Neural cell (in vitro differentiated cells): ENCODE measurements at regions not wholly inside any gene's neighbourhood (a gene's known extent, or its start where the extent isn't known, plus 50 kb on each side); places are given as distances from the start of the nearest gene placed in this dataset.

Experiments used
- H2AFZ ChIP-seq: fragments of 200-600, 300-800 bp; sonication (generic), shearing (Covaris generic); 2 replicates; pipeline ENCODE4 v1.6.0; 2014; ENCODE audit warnings: low read depth, mild to moderate bottlenecking, antibody characterized with exemption, low read length, moderate library complexity
- H3F3A ChIP-seq: fragments of 200-600 bp; shearing (Covaris generic); 2 replicates; pipeline ENCODE4 v1.6.1; 2016; ENCODE audit warnings: mild to moderate bottlenecking, moderate library complexity, mixed read lengths, antibody characterized with exemption, low read length; ENCODE audit not compliant: insufficient read depth, poor library complexity, severe bottlenecking
- H3K27ac ChIP-seq: fragments of 200-600, 300-800 bp; sonication (generic), shearing (Covaris generic); 2 replicates; pipeline ENCODE4 v1.5.1; 2014; ENCODE audit warnings: mild to moderate bottlenecking, low read length, moderate library complexity
- H3K27me3 ChIP-seq: fragments of 300-800, 200-600 bp; sonication (generic), shearing (Covaris generic); 2 replicates; pipeline ENCODE4 v1.6.0; 2014; ENCODE audit warnings: mild to moderate bottlenecking, low read depth, low read length, moderate library complexity; ENCODE audit not compliant: insufficient read depth
- H3K36me3 ChIP-seq: fragments of 300-800, 200-600 bp; sonication (generic), shearing (Covaris generic); 2 replicates; pipeline ENCODE4 v1.5.1; 2014; ENCODE audit warnings: mild to moderate bottlenecking, antibody characterized with exemption, low read length, moderate library complexity; ENCODE audit not compliant: insufficient read depth
- H3K4me2 ChIP-seq: fragments of 300-800, 200-600 bp; sonication (generic), shearing (Covaris generic); 2 replicates; pipeline ENCODE4 v1.6.0; 2014; ENCODE audit warnings: mild to moderate bottlenecking, low read length
- H3K4me3 ChIP-seq: fragments of 300-800, 200-600 bp; sonication (generic), shearing (Covaris generic); 2 replicates; pipeline ENCODE4 v1.5.1; 2014; ENCODE audit warnings: mild to moderate bottlenecking, low read length, moderate library complexity
- H3K79me2 ChIP-seq: fragments of 200-600 bp; shearing (Covaris generic); replicated peaks from 2 replicates; pipeline ENCODE4 v1.6.0; 2014; ENCODE audit warnings: mild to moderate bottlenecking, low read length, moderate library complexity; ENCODE audit not compliant: insufficient read depth
- H3K9ac ChIP-seq: fragments of 300-800, 200-600 bp; sonication (generic), shearing (Covaris generic); 2 replicates; pipeline ENCODE4 v1.6.1; 2016; ENCODE audit warnings: mild to moderate bottlenecking, low read length, mixed read lengths
- H3K9me2 ChIP-seq: fragments of 200-600 bp; shearing (Covaris generic); 2 replicates; pipeline ENCODE4 v1.6.1; 2016; ENCODE audit warnings: mild to moderate bottlenecking, low read length, mixed read lengths; ENCODE audit not compliant: insufficient read depth
- H3K9me3 ChIP-seq: fragments of 200-600, 300-800 bp; sonication (generic), shearing (Covaris generic); 2 replicates; pipeline ENCODE4 v1.6.1; 2016; ENCODE audit warnings: mild to moderate bottlenecking, mixed run types, low read length, moderate library complexity, mixed read lengths
- H4K20me1 ChIP-seq: fragments of 200-600 bp; shearing (Covaris generic); 2 replicates; pipeline ENCODE4 v1.6.1; 2016; ENCODE audit warnings: mild to moderate bottlenecking, mixed run types; ENCODE audit not compliant: insufficient read depth
- EP300 ChIP-seq: fragments of 450-650 bp; conservative IDR thresholded peaks from 2 replicates; pipeline ENCODE4 v1.6.1; 2014; ENCODE audit warnings: antibody characterized with exemption, mild to moderate bottlenecking, moderate library complexity; ENCODE audit not compliant: poor library complexity, severe bottlenecking
- EZH2 ChIP-seq: fragments of 200-600, 300-800 bp; shearing (Covaris generic), sonication (generic); IDR thresholded peaks from 2 replicates; pipeline ENCODE4 v1.6.1; 2014; ENCODE audit warnings: antibody characterized with exemption, low read length, borderline replicate concordance, mild to moderate bottlenecking; ENCODE audit not compliant: insufficient read depth, poor library complexity, severe bottlenecking
- MXI1 ChIP-seq: fragments of 450-650 bp; conservative IDR thresholded peaks from 2 replicates; pipeline ENCODE4 v1.6.1; 2014; ENCODE audit warnings: antibody characterized with exemption, mild to moderate bottlenecking; ENCODE audit not compliant: poor library complexity, severe bottlenecking
- POLR2AphosphoS5 ChIP-seq: IDR thresholded peaks from 2 replicates; pipeline ENCODE4 v1.6.1; 2012
- RAD21 ChIP-seq: fragments of 450-650 bp; conservative IDR thresholded peaks from 2 replicates; pipeline ENCODE4 v1.6.1; 2014; ENCODE audit warnings: antibody characterized with exemption, mild to moderate bottlenecking, moderate library complexity
- SMC3 ChIP-seq: fragments of 450-650 bp; conservative IDR thresholded peaks from 2 replicates; pipeline ENCODE4 v1.6.1; 2014; ENCODE audit warnings: antibody characterized with exemption, mild to moderate bottlenecking, moderate library complexity; ENCODE audit not compliant: poor library complexity
- TAF1 ChIP-seq: IDR thresholded peaks from 2 replicates; pipeline ENCODE4 v1.6.1; 2012; ENCODE audit warnings: low read depth
- TF ChIP-seq, protein P1 (sequence below): IDR thresholded peaks from 2 replicates; pipeline ENCODE4 v1.6.1; 2012; ENCODE audit warnings: borderline replicate concordance
- TF ChIP-seq, protein P2 (sequence below): fragments of 450-650 bp; IDR thresholded peaks from 2 replicates; pipeline ENCODE4 v1.5.1; 2014; ENCODE audit warnings: antibody characterized with exemption, mild to moderate bottlenecking, moderate library complexity; ENCODE audit not compliant: poor library complexity, severe bottlenecking

GRCh38 chr16:5509794-5510193, 412.2 kb upstream of the EEF2KMT start:
- Histone ChIP-seq H3K9ac (no peak overlapping the region), H3F3A (no peaks in the 10 kb centered on the region), H3K9me3 (no peaks in the 10 kb centered on the region), H4K20me1 (no peaks in the 10 kb centered on the region), H3K27me3 (no peaks in the 10 kb centered on the region), H3K4me2 (no peak overlapping the region), H2AFZ (no peak overlapping the region), H3K27ac (no peak overlapping the region), H3K36me3 (no peaks in the 10 kb centered on the region), H3K79me2 (no peaks in the 10 kb centered on the region), H3K9me2 (no peaks in the 10 kb centered on the region), H3K4me3 (no peak overlapping the region)
- TF ChIP-seq, protein P1, sequence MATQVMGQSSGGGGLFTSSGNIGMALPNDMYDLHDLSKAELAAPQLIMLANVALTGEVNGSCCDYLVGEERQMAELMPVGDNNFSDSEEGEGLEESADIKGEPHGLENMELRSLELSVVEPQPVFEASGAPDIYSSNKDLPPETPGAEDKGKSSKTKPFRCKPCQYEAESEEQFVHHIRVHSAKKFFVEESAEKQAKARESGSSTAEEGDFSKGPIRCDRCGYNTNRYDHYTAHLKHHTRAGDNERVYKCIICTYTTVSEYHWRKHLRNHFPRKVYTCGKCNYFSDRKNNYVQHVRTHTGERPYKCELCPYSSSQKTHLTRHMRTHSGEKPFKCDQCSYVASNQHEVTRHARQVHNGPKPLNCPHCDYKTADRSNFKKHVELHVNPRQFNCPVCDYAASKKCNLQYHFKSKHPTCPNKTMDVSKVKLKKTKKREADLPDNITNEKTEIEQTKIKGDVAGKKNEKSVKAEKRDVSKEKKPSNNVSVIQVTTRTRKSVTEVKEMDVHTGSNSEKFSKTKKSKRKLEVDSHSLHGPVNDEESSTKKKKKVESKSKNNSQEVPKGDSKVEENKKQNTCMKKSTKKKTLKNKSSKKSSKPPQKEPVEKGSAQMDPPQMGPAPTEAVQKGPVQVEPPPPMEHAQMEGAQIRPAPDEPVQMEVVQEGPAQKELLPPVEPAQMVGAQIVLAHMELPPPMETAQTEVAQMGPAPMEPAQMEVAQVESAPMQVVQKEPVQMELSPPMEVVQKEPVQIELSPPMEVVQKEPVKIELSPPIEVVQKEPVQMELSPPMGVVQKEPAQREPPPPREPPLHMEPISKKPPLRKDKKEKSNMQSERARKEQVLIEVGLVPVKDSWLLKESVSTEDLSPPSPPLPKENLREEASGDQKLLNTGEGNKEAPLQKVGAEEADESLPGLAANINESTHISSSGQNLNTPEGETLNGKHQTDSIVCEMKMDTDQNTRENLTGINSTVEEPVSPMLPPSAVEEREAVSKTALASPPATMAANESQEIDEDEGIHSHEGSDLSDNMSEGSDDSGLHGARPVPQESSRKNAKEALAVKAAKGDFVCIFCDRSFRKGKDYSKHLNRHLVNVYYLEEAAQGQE = no peak
- TF ChIP-seq EP300 (no peak), MXI1 (no peak), RAD21 (no peak), EZH2 (no peak), SMC3 (no peak), POLR2AphosphoS5 (no peak), TAF1 (no peak)
- TF ChIP-seq, protein P2, sequence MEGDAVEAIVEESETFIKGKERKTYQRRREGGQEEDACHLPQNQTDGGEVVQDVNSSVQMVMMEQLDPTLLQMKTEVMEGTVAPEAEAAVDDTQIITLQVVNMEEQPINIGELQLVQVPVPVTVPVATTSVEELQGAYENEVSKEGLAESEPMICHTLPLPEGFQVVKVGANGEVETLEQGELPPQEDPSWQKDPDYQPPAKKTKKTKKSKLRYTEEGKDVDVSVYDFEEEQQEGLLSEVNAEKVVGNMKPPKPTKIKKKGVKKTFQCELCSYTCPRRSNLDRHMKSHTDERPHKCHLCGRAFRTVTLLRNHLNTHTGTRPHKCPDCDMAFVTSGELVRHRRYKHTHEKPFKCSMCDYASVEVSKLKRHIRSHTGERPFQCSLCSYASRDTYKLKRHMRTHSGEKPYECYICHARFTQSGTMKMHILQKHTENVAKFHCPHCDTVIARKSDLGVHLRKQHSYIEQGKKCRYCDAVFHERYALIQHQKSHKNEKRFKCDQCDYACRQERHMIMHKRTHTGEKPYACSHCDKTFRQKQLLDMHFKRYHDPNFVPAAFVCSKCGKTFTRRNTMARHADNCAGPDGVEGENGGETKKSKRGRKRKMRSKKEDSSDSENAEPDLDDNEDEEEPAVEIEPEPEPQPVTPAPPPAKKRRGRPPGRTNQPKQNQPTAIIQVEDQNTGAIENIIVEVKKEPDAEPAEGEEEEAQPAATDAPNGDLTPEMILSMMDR = no peak

- Histone ChIP-seq H3K36me3 (no peaks in the 10 kb centered on the region), H3K27ac (no peak overlapping the region), H4K20me1 (no peaks in the 10 kb centered on the region), H3K9me3 (no peaks in the 10 kb centered on the region), H3K4me2 (no peak overlapping the region), H3F3A (no peaks in the 10 kb centered on the region), H3K9me2 (no peaks in the 10 kb centered on the region), H3K4me3 (no peak overlapping the region), H2AFZ (no peak overlapping the region), H3K27me3 (no peaks in the 10 kb centered on the region), H3K79me2 (no peaks in the 10 kb centered on the region), H3K9ac (no peak overlapping the region)
- TF ChIP-seq MXI1 = no peak
These were observed 411.7 kb upstream of the EEF2KMT start for GRCh38 chr16:5509336-5509735.

DNA sequence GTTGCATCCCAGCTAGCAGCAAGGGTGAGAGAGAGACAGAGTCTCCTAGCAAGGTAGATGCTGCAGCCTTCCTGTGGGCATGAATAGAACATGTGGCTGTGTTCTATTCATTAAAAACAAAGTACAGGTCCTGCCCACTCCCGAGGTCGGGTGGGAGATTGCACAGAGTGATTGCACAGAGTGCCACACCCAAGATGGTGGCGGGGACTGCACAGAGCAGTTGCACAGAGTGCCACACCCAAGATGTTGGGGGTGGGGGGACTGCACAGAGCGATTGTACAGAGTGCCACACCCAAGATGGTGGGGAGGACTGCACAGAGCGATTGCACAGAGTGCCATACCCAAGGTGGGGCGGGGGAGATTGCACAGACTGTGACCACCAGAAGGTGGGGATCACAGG, 410.8 kb upstream of the EEF2KMT start:
- TF ChIP-seq SMC3 (no peak), TAF1 (no peak), POLR2AphosphoS5 (no peak), MXI1 (no peak), EP300 (no peak), EZH2 (no peak)
- Histone ChIP-seq H3K27me3 (no peaks in the 10 kb centered on the region), H3K4me2 (no peak overlapping the region), H3K27ac (no peak overlapping the region), H4K20me1 (no peaks in the 10 kb centered on the region), H3F3A (no peaks in the 10 kb centered on the region), H3K79me2 (no peaks in the 10 kb centered on the region), H3K9ac (no peak overlapping the region), H3K9me2 (no peaks in the 10 kb centered on the region), H2AFZ (no peak overlapping the region), H3K9me3 (no peaks in the 10 kb centered on the region), H3K4me3 (no peak overlapping the region), H3K36me3 (no peaks in the 10 kb centered on the region)
